HEK293 (cell line): ENCODE measurements at regions not wholly inside any gene's neighbourhood (a gene's known extent, or its start where the extent isn't known, plus 50 kb on each side); places are given as distances from the start of the nearest gene placed in this dataset.

Source experiments
- KLF16 ChIP-seq: fragments of 450-650 bp; formaldehyde crosslinking; IDR thresholded peaks from 2 replicates; pipeline ENCODE4 v1.5.1; 2017; ENCODE audit warnings: missing biosample characterization, missing genetic modification characterization
- PRDM1 ChIP-seq: fragments of 450-650 bp; formaldehyde crosslinking; IDR thresholded peaks from 2 replicates; pipeline ENCODE4; 2016; ENCODE audit warnings: missing biosample characterization, missing genetic modification characterization
- TCF7L2 ChIP-seq: IDR thresholded peaks from 2 replicates; pipeline ENCODE4 v1.6.1; 2011; ENCODE audit warnings: low read depth, mild to moderate bottlenecking, inconsistent platforms, low read length, moderate library complexity, borderline replicate concordance
- ZBTB7A ChIP-seq: fragments of 450-650 bp; formaldehyde crosslinking; IDR thresholded peaks from 2 replicates; pipeline ENCODE4 v1.5.1; 2016; ENCODE audit warnings: low read depth, missing biosample characterization, missing genetic modification characterization
- ZFHX2 ChIP-seq: fragments of 450-650 bp; formaldehyde crosslinking; conservative IDR thresholded peaks from 2 replicates; pipeline ENCODE4 v1.5.1; 2016; ENCODE audit warnings: missing biosample characterization, missing genetic modification characterization
- ZNF121 ChIP-seq: fragments of 450-650 bp; formaldehyde crosslinking; IDR thresholded peaks from 2 replicates; pipeline ENCODE4 v1.5.1; 2016; ENCODE audit warnings: missing biosample characterization, missing genetic modification characterization
- ZNF138 ChIP-seq: fragments of 450-650 bp; formaldehyde crosslinking; IDR thresholded peaks from 2 replicates; pipeline ENCODE4 v1.5.1; 2016; ENCODE audit warnings: missing biosample characterization, missing genetic modification characterization, borderline replicate concordance
- ZNF830 ChIP-seq: fragments of 450-650 bp; IDR thresholded peaks from 2 replicates; pipeline ENCODE4 v1.5.0; 2018; ENCODE audit warnings: missing biosample characterization, missing genetic modification characterization, low read depth, mild to moderate bottlenecking, moderate library complexity
- ZNF837 ChIP-seq: fragments of 450-650 bp; formaldehyde crosslinking; IDR thresholded peaks from 2 replicates; pipeline ENCODE4 v1.5.1; 2016; ENCODE audit warnings: missing biosample characterization, missing genetic modification characterization
- TF ChIP-seq, protein P1 (sequence below): fragments of 450-650 bp; formaldehyde crosslinking; IDR thresholded peaks from 2 replicates; pipeline ENCODE4 v1.5.1; 2016; ENCODE audit warnings: missing biosample characterization, missing genetic modification characterization
- TF ChIP-seq, protein P2 (sequence below): fragments of 450-650 bp; formaldehyde crosslinking; IDR thresholded peaks from 2 replicates; pipeline ENCODE4 v1.5.1; 2017; ENCODE audit warnings: missing biosample characterization, missing genetic modification characterization
- TF ChIP-seq, protein P3 (sequence below): fragments of 450-650 bp; formaldehyde crosslinking; IDR thresholded peaks from 2 replicates; pipeline ENCODE4 v1.5.1; 2016; ENCODE audit warnings: missing biosample characterization, missing genetic modification characterization
- TF ChIP-seq, protein P4 (sequence below): IDR thresholded peaks from 2 replicates; pipeline ENCODE4 v1.6.1; 2011; ENCODE audit warnings: mild to moderate bottlenecking, low read depth, low read length, borderline replicate concordance

DNA sequence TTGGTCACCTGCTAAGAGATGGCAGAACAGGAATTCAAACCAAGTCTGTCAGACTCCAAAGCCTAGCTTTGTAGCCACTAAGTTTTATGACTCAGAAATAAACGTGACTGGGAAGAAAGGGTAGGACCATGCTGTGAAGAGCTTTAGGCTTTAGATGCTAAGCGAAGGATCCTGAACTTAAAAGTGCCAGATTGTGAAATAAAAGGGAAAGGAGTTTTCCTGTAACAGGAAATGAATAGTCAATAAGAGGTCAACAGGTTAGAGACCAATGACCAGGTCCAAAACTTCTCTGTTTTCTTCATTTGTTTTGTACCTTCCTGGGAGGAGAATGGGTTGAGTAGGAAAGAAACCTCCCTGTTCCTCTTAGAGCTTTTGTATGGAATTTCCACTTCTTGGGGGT, 98.8 kb upstream of the EOLA2 start:
- TF ChIP-seq ZFHX2 (tag by site-specific recombination): no peak
- TF ChIP-seq, protein P1, sequence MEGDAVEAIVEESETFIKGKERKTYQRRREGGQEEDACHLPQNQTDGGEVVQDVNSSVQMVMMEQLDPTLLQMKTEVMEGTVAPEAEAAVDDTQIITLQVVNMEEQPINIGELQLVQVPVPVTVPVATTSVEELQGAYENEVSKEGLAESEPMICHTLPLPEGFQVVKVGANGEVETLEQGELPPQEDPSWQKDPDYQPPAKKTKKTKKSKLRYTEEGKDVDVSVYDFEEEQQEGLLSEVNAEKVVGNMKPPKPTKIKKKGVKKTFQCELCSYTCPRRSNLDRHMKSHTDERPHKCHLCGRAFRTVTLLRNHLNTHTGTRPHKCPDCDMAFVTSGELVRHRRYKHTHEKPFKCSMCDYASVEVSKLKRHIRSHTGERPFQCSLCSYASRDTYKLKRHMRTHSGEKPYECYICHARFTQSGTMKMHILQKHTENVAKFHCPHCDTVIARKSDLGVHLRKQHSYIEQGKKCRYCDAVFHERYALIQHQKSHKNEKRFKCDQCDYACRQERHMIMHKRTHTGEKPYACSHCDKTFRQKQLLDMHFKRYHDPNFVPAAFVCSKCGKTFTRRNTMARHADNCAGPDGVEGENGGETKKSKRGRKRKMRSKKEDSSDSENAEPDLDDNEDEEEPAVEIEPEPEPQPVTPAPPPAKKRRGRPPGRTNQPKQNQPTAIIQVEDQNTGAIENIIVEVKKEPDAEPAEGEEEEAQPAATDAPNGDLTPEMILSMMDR (tag by site-specific recombination): no peak
- TF ChIP-seq, protein P2, sequence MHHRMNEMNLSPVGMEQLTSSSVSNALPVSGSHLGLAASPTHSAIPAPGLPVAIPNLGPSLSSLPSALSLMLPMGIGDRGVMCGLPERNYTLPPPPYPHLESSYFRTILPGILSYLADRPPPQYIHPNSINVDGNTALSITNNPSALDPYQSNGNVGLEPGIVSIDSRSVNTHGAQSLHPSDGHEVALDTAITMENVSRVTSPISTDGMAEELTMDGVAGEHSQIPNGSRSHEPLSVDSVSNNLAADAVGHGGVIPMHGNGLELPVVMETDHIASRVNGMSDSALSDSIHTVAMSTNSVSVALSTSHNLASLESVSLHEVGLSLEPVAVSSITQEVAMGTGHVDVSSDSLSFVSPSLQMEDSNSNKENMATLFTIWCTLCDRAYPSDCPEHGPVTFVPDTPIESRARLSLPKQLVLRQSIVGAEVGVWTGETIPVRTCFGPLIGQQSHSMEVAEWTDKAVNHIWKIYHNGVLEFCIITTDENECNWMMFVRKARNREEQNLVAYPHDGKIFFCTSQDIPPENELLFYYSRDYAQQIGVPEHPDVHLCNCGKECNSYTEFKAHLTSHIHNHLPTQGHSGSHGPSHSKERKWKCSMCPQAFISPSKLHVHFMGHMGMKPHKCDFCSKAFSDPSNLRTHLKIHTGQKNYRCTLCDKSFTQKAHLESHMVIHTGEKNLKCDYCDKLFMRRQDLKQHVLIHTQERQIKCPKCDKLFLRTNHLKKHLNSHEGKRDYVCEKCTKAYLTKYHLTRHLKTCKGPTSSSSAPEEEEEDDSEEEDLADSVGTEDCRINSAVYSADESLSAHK (tag by site-specific recombination): no peak
- TF ChIP-seq TCF7L2: no peak
- TF ChIP-seq PRDM1 (tag by site-specific recombination): no peak
- no peak for TF ChIP-seq ZNF138
- TF ChIP-seq, protein P3, sequence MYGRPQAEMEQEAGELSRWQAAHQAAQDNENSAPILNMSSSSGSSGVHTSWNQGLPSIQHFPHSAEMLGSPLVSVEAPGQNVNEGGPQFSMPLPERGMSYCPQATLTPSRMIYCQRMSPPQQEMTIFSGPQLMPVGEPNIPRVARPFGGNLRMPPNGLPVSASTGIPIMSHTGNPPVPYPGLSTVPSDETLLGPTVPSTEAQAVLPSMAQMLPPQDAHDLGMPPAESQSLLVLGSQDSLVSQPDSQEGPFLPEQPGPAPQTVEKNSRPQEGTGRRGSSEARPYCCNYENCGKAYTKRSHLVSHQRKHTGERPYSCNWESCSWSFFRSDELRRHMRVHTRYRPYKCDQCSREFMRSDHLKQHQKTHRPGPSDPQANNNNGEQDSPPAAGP (tag by site-specific recombination): no peak
- no peak for TF ChIP-seq ZNF121
- TF ChIP-seq ZBTB7A (tag by site-specific recombination): no peak
- no peak for TF ChIP-seq KLF16 (tag by site-specific recombination)
- no peak for TF ChIP-seq ZNF837 (tag by site-specific recombination)
- TF ChIP-seq, protein P4, sequence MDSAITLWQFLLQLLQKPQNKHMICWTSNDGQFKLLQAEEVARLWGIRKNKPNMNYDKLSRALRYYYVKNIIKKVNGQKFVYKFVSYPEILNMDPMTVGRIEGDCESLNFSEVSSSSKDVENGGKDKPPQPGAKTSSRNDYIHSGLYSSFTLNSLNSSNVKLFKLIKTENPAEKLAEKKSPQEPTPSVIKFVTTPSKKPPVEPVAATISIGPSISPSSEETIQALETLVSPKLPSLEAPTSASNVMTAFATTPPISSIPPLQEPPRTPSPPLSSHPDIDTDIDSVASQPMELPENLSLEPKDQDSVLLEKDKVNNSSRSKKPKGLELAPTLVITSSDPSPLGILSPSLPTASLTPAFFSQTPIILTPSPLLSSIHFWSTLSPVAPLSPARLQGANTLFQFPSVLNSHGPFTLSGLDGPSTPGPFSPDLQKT: no peak
- no peak for TF ChIP-seq ZNF830 (tag by site-specific recombination)
